Omental fat pad (tissue), 3 donors: ENCODE measurements at regions not wholly inside any gene's neighbourhood (a gene's known extent, or its start where the extent isn't known, plus 50 kb on each side); places are given as distances from the start of the nearest gene placed in this dataset.

Experiments
- ATAC-seq: fragments of 150-250 bp; one replicate; pipeline ENCODE4 v1.9.1; 2016; ENCODE audit warnings: mild to moderate bottlenecking, moderate library complexity; ENCODE audit not compliant: low FRiP score
- DNase-seq: peaks from one replicate; pipeline ENCODE4 v3.0.0-alpha.2; 2019; ENCODE audit warnings: low spot score
- TF ChIP-seq, protein P1 (sequence below), 3 donors: fragments of 450-650 bp; IDR thresholded peaks; one replicate each; pipeline ENCODE4 v1.5.1; 2016 to 2017; ENCODE audit warnings: antibody characterized with exemption in 3 of 3, mild to moderate bottlenecking in 3 of 3, moderate library complexity in 2 of 3

DNA sequence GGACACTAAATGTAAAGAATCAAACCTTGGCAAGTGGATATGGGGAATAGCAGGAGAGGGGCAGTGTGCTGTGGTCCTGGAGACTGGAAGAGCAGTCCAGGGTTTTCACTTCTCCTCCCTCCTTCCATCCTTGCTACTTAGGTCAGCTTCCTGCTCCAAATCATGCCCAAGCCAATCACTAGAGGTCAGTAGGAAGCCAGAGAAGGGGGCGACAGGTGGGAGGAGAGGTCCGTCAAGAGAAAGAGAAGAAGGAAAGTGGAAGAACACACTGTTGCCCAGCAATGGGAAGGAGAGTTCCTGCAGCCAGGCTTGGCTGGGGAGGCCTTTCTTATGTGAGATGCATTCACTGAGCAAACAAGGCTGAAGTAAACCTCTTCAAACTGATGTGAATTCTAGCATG lies 289.6 kb downstream of the DTWD2 start:
- DNase-seq (no peak), ATAC-seq (no peak)
- TF ChIP-seq, protein P1, sequence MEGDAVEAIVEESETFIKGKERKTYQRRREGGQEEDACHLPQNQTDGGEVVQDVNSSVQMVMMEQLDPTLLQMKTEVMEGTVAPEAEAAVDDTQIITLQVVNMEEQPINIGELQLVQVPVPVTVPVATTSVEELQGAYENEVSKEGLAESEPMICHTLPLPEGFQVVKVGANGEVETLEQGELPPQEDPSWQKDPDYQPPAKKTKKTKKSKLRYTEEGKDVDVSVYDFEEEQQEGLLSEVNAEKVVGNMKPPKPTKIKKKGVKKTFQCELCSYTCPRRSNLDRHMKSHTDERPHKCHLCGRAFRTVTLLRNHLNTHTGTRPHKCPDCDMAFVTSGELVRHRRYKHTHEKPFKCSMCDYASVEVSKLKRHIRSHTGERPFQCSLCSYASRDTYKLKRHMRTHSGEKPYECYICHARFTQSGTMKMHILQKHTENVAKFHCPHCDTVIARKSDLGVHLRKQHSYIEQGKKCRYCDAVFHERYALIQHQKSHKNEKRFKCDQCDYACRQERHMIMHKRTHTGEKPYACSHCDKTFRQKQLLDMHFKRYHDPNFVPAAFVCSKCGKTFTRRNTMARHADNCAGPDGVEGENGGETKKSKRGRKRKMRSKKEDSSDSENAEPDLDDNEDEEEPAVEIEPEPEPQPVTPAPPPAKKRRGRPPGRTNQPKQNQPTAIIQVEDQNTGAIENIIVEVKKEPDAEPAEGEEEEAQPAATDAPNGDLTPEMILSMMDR (IDR thresholded peaks at IDR 0.05), result no peak

DNA sequence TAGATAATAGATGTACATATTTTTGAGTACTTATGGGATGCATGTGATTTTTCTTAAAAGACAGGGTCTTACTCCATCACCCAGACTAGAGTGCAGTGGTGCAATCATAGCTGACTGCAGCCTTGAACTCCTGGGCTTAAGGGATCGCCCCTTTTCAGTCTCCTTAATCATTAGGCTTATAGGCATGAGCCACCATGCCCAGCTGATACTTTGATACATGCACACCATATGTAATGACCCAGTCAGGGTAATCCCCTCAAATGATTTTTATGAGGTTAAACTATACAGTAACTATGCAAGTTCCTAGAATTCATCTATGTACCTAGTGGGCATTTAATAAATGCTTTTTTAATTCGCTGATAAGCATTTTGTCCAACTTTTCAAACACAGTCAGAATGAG lies 292.3 kb downstream of the DTWD2 start:
- TF ChIP-seq, protein P1 (IDR thresholded peaks at IDR 0.05), result no peak

DNA sequence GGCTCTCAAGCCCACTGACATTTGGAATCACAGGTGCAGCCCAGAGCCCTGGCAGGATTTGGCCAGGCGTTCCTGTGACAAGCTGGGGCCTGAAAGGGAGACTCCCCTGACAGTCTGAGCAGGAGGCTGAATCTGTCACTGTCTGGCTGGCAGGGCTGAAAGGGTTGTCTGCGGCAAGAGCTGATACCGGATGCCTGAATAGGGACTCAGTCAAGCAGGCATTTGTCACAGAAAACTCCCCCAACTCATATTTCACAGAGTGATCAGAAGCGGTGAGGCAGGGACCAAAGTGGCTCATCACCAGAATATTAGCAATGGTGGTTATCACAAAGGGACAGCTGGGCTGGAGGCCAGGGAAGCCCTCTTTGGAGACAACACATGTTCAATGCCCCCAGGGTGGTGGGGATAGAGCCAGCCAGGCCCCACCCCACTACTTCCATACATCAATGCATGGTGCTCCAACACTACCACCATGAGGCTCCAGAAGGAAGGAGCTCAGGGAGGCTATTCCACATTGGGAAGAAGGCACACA lies 295.5 kb downstream of the DTWD2 start:
- DNase-seq (no peak), ATAC-seq (no peak)
- TF ChIP-seq, protein P1 (IDR thresholded peaks at IDR 0.05), result no peak

More for the DNA sequence above, 292.3 kb downstream of the DTWD2 start:
- ATAC-seq (no peak), DNase-seq (no peak)

DNA sequence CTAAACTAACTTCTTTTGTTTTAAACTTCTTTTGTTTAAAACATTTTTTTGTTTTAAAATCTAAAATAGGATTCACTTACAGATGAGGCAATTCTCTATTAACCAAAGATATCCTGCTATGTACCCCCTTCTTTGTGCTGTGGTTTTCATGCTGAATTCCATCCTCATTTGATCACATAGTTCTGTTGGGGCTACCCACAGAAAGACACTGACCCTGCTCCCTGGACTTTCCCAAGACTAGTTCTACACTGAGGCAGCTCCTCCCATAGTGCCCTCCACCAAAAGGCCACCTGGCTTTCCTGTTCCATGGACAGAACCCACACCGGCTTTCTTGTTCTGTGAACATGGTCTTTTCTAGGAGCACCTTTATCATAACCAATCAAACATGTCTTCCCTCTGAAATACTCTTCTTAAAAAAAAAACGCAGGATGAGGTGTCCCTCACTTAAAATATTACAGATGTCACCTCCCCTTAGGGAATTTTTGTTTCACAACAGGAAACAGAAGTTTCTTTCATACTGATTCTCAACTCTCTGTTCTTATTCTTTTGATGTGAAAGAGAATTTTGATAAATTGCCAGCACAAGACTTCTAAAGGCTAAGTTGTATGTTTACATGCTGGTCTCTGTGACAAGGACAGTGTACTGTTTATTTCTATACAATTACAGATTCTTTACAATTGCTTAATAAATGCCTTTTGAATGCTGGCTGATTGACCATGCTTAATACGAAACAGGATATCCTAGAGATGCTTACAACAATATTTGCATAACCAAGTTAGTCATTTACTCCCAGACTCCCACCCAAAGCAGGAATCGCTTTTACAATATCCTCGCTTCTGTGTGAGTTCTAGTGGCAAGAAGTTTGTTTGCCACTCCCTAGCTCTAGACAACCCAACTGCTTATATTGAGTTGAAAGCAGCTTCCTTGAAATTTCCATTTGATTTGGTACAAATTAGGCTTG lies 300.4 kb downstream of the DTWD2 start:
- TF ChIP-seq, protein P1 (IDR thresholded peaks at IDR 0.05), result no peak
- no peak for DNase-seq
- ATAC-seq, result no peak

DNA sequence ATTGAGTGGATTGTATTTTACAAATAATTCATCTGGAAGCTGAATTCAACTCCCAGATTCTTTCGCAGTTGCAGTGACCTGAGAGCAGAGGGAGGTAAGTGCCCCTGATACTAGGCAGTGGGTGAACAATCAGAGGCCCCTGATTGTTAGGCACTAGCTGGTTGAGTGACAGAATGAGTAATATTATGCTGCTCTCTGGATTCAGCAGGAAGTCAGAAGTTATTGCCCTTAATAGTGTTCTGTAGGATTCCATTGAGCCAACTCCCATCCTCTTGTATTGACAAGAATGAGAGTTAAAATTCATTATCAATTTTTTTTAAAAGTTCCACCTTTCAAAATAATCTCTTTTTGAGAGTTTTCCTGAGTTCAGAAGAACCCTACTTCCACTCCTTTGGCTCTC lies 301.2 kb downstream of the DTWD2 start:
- no peak for ATAC-seq
- no peak for DNase-seq
- TF ChIP-seq, protein P1 (IDR thresholded peaks at IDR 0.05), result no peak

DNA sequence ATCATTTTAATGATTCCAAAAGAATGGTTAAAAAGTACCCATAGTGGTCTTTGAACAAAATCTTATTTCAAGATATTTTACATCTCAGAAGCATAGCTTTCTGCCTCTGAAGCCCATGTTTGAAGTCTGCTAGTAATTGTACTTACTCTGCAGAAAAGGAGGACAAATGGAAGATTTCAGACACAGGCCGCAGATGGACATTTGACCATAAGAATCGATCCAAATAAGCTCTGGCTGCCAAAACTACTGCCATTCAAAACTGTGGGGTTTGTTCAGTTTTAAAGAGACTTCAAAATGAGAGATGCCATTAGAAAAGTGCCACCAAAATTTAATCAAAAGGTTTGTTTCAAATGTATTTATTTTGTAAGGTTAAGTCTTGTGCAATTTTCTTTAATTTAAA lies 306.7 kb downstream of the DTWD2 start:
- TF ChIP-seq, protein P1 (IDR thresholded peaks at IDR 0.05), result no peak
- ATAC-seq (no peak), DNase-seq (no peak)
